NCI-H2081 (cell line): ENCODE measurements at regions not wholly inside any gene's neighbourhood (a gene's known extent, or its start where the extent isn't known, plus 50 kb on each side); places are given as distances from the start of the nearest gene placed in this dataset.
A peak's percentile ranks its signal among the peaks of the same experiment; 100 is the strongest.
"Not testable (repeated sequence)": the region's sequence is repeated elsewhere in the genome, so short reads cannot be mapped to it uniquely, and the experiment has no call there.

ENCODE experiments used
- DNase-seq, 2 experiments: peaks; one replicate each; lab custom pipeline; 2025; lab: John Stamatoyannopoulos, UW

DNA sequence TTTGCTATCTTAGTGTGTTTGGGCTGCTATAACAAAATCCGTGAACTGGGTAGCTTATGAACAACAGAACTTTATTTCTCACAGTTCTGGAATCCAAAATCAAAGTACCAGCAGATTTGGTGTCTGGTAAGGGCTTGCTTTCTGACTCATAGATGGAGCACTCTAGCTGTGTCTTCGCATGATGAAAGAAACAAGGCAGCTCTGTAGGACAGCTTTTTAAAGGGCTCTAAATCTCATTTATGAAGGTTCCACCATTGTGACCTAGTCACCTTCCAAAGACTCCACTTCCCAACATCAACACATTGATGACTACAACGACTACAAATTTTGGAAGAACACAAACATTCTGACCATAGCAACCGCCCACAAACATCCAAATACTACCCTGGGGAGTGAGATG lies 158.6 kb upstream of the LCORL start:
- DNase-seq, result no peak

DNA sequence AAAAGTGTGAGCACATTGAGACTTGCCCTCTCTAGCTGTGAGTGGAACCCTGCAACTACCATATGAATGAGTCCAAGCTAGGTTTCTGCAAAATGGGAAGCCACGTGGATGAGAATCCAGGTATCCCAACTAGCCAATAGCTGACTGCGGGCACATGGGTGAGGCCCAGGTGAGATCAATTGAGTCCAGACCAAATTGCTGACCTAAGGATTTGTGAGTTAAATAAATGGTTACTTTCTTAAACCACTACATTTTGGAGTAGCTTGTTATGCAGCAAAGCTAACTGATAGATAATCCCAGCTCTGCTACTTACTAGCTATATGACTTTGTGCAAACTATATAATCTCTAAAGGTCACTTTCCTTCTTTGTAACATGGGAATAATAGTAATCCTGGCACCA lies 150.3 kb upstream of the LCORL start:
- no peak for DNase-seq

DNA sequence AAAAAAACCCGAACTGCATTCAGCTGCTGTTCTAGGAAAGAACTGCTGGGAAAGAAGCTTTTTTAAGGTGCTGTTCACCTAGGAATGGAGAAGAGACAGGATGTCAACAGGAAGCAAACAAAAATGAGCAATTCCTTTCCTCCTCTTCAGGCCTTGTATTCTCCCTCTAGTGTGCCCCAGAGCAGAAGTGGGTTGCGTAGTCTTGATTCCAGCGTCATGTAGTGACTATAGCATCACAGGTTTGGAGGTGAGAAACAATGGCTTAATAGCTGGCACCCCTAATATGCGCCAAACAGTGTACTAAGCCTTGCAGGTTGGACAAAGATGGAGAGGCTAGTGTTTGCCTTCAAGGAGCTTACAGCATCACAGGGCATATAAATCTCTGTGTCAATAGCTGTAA lies 146.3 kb upstream of the LCORL start:
- no peak for DNase-seq

DNA sequence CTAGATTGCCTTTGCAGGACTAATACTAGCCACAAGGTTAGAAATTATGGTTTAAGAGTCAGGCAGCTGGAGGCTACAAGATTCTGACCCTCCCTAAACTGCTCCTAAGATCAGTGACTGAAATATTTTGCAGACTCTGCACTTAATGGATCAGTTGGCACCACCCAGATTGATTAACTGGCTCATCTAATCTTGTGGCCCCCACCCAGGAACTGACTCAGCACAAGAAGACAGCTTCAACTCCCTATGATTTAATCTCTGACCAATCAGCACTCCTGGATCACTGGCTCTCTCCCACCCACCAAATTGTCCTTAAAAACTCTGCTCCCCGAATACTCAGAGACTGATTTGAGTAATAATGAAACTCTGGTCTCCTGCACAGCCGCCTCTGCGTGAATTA lies 145.4 kb upstream of the LCORL start:
- DNase-seq, result no peak

DNA sequence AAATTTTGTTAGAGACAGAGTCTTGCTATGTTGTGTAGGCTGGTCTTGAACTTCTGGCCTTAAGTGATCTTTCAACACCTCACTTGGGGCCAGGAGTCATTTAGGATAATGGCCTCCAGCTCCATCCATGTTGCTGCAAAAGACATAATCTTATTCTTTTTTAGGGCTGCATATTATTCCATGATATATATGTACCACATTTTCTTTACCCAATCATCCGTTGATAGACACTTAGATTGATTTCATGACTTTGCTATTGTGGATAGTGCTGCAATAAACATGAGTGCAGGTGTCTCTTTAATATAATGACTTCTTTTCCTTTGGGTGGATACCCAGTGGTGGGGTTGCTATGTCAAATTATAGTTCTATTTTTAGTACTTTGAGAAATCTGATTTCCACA lies 140.9 kb upstream of the LCORL start:
- DNase-seq, result no peak

DNA sequence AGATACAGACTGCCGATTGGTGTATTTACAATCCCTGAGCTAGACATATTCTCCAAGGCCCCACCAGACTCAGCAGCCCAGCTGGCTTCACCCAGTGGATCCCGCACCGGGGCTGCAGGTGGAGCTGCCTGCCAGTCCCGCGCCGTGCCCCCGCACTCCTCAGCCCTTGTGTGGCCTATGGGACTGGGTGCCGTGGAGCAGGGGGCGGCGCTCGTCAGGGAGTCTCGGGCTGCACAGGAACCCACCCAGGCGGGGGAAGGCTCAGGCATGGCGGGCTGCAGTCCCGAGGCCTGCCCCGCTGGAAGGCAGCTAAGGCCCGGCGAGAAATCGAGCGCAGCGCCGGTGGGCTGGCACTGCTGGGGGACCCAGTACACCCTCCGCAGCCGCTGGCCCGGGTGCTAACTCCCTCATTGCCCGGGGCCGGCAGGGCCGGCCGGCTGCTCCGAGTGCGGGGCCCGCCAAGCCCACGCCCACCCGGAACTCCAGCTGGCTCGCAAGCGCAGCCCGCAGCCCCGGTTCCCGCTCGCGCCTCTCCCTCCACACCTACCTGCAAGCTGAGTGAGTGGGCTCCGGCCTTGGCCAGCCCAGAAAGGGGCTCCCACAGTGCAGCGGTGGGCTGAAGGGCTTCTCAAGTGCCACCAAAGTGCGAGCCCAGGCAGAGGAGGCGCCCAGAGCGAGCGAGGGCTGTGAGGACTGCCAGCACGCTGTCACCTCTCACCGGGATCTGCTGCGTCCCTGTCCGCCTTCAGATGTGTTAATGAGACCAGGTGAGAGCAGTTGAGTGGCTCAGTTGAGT lies 137.8 kb upstream of the LCORL start:
- not testable (repeated sequence) for DNase-seq

DNA sequence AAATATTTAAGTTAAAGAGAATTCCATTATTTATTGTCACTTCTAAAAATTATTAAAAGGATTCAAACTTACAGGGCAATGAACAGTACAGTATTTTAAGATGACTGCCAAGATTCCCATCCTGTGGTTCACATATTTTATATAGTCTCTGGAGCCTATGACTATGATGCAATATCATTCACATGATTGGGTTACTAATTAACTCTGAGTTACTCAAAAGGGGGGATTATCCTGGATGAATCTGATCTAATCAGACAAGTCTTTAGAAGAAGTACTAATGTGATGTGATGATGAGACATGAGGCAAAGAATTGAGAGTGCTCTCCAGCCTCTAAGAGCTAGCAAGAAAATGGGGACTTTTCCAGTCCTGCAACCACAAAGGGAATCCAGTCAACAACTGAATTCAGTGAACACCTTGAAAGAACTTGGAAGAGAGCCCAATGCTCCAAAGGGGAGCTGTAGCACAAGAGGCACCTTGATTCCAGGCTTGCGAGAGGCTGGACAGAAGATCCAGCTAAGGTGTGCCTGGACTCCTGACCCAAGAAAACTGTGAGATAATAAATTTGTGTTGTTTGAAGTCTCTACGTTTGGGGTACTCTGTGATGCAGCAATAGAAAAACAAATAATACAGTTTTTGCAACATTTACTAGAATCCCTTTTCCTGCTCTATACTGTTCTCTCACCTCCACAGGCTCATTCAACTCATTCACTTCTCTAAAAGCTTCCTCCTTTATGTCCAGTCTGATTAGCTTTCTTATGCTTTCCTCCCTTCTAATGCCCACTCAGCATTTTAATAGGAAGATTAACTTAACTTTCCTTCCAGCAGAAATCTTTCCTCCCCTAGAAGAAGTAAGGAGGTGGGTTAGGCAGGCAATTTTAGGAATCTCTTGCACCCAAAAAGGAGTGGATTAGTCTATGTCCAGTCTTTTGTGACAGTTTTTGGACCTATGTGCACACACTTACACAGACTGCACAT lies 133.8 kb upstream of the LCORL start:
- peak in 1 of 2 experiments; percentile 9 for DNase-seq

DNA sequence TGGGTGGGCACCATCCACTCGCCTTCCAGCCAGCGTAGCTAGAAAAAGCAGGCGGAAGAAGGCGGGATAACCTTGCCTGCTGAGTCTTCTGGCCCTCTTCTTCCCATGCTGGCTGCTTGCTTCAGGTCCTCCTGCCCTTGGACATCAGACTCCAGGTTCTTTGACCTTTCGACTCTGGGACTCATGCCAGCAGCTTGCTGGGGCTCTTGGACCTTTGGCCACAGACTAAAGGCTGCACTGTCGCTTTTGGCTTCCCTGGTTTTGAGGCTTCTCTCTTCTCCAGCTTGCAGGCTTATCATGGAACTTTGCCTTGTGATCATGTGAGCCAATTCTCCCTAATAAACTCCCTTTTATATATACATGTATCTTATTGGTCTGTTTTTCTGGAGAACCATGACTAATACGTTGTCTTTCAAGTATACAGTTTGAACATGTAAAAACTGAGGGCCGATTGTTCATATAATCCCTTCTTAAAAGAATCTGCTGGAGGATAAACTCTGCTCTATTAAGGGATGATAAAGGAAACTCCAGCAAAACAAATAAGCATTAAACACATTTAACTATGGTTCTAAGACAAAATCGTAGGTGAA lies 116.6 kb upstream of the LCORL start:
- no peak for DNase-seq

DNA sequence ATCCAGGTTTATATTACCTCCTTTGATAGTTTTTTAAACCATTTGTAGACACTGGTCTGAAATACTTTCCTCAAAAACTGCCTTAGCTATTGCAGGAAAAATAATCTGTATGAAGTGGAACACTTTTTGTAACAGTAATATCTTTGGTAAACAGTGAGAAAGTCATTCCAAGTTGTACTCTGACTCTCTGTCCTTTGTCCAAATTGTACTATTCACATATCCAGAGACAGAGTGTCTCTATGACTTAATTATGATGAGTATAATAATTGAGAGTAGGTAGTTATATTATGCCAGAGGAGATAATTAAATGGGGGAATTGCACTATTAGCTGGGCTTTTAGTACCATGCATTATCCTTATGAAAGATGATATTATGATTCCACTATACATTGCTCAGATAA lies 112.6 kb upstream of the LCORL start:
- DNase-seq, result peak in 1 of 2 experiments; percentile 32

DNA sequence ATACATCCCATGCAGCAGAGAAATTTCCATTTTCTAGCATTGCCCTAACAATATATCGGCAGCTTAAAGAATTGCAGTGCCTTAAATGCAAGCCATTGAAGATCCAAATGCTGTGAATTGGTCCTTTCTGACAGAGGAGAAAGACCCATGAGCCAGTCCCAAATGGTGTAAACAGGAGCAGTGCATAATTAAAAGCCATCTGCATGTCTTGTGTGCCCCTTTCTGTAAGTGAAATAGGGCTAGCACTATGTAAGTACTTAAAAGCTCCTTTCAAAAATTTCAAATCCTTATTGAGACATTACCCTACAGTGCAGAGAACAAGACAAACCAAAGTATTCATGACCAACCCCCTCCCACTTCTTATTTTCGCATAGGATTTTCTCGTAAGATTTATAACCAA lies 108.7 kb upstream of the LCORL start:
- DNase-seq, result no peak

DNA sequence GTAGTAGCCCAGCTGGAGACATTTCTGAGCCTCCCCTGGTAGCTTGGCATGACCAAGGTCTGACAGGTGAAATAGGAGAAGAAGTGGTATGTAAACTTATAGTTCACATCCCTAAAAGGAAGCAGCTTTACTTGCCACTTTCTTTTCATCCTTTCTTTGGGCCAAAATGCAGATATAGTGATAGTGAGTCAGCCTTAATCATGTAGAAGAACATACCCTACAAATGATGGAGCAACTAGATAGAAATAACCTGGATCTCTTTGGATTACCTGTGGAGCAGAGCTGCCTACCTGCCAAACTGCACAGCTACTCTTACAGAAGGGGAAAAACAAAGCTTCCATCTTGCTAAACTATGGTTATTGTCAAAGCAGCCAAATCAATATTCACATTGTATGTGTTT lies 106.7 kb upstream of the LCORL start:
- no peak for DNase-seq

DNA sequence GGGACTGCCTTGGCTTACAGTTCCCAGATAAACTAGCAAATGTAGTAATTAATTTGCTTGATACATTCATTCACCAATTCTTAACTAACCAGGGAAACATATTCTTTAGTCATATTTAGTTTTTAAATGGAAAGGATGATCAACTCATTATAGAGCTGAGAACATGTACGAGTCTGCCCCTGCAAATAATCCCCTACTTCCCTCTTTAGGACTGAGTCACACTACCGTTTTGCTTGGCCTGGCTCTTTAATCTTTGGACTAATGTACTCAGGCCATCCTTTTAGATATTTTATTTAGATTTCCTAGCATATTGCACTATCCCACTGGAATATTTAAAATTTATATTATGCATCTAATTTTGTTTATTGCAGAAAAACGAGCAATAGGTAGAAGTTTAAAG lies 105.5 kb upstream of the LCORL start:
- no peak for DNase-seq

DNA sequence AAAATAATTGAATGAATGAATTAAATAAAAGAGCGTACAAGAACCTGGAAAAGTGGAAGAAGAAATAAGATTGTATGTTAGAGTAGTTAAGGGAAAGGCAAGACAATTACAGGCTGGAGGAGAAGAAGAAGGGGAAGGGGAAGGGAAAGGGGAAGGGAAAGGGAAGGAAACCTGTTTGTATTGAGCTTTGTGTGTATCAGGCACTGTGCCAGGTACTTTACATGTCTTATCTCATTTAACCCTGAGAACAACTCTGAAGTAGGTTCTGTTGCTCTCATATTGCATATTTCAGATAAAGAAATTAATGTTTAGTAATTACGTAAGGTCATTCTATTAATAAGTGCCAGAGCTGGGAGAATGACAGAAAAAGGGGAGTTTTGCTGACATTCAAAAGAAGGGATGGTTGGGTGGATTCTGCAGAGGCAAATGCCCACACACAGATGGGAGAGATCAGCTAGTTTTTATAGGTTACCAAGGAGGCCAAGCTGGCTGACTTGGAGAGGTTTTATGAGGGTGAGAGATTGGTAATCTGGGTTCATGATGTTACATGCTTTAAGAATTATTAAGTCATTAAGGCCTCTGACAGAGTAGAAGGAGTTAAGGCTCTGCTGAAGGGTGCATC lies 92.3 kb upstream of the LCORL start:
- no peak for DNase-seq

DNA sequence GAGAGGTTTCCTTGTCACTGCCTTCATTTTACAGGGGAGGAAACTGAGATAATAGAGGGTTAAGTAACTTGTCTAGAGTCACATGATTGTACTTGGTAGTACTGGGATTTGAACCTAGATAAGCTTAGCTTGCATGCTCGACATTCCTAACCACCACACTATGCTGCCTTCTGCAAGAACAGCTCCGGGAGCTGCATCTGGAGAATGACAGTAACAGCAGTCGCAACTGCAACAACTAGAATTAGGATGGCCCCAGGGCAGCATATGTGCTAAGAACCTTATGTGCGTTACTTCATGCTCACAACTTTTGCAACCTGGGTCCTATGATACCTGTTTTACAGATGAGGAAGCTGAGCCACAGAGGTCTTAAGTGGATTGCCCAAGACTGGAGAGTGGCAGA lies 89.5 kb upstream of the LCORL start:
- DNase-seq, result no peak

DNA sequence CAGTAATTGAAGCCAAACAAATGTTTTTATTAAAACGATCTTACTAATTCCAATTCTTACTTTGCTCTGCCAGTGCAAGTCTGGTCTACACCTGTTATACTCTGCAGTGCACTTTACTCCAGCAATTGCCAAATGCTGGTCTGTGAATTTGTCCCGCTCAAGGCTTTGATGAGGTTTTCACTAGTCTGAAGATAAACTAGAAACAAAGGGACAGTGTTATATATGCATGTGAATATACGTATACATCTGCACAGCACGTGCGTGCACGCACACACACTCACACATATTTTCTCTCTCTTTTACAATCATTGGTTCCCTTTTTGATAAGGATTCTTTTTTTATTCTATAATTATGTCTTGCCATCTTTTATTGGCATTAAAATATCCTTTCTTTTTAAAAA lies 88.5 kb upstream of the LCORL start:
- DNase-seq, result no peak

DNA sequence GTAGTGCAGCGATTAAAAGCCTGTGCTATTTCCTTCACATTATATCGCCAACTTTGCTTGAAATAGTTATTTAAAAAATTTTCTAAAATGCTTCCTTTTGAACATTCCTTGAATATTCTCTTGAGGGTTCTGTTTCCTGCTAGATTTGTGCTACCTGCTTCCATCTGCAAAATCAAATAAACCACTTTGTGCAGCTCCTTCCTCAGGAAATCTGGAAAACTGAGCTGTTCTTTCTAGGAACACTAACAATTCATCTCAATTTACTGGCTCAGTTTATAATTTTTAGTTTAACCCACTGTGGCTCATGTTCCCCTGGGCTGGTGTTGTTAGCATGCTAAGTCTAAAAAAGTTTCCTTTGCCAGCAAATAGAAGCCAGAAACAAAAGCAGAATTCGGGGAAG lies 88.1 kb upstream of the LCORL start:
- DNase-seq, result no peak

DNA sequence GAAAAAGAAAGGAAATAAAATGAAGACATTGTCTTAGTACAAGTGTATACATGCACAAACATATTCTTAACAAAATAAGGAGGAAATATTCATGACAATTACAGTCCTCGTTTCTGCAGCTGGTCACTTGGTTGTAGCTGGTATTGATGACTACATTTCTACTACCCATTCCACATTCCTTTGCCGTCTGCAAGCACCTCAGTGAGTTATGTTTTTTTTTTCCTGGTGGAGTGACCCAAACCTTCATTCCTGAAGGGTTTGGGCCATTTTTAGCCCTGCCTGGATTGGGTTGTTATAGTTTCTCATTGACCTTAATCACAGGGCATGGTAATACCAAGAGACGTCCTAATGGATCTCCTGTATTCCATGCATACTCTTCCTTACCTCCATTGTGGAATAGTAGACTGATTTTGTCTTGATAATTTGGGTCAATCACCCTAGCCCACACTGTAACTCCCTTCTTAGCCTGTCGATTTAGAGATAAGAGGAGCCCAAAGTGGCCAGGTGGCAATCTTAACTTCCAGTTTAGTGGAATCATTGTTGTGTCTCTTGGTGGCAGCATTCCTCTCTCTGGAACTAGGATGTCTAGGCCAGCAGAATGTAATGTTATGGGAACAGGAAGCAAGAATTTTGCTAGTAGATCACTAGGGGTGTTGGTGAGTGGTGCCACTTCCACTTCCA lies 86.4 kb upstream of the LCORL start:
- DNase-seq, result not testable (repeated sequence)

DNA sequence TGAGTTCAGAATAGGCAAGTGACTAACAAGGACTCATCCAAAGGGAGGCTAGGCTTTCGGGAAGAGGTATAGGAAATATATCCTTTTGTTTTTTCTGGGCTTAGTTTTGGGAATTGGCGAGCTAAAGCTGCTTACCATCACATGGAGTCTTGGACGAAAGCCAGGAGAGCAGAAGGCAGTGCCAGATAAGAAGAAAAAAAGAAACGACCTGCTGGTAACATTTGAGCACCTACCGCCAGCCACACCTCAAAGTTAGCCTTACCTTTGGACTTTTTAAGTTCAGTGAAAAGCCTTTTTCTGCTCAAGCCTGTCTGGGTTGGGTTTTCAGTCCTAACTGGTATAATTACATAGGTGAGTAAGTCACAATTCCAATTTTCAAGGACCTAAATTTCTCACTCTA lies 85.1 kb upstream of the LCORL start:
- DNase-seq, result peak in 1 of 2 experiments; percentile 19

DNA sequence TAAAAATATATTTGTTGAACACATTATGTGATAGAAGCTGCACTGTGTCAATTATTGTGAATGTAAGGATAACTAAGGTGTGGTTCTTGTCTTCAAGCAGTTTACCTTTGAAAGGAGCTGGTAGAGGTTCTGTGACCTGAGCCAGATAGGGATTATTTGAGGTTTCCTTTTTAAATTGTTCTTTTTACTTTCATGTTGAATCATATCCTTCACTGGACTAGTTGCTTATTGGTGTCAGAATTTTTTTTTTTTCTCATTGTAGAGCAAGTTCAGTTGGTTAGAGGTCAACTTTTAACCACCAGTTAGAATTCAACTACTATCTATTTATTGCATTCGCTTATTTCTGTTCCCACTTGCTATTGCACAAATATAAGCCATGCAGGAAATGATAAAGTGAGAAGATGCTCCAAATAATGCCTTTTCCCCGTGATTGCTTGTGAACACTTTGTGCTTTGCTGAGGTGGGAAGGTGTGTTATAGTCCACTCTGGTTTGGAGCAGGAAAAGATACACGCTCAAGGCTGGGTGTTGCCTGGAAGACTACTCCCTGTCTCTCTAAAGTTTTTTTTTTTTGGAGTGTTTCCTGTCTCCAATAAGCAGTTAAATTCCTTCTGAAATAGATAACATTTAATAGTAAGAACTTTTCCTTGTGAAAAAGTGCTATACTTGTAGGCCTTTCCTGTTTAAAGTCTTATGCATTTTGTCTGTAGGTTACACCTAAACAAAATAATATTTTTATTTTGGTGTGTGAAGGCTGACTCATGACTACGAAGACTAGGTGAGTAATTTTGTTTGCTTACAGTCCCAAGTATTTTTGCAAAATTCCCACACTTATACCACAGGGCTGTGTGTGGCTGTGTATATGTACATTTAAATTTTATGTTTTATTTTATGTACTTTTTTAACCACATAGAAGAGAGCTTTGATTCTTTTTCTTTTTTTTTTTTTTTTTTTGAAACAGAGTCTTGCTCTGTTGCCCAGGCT lies 83.8 kb upstream of the LCORL start:
- no peak for DNase-seq

DNA sequence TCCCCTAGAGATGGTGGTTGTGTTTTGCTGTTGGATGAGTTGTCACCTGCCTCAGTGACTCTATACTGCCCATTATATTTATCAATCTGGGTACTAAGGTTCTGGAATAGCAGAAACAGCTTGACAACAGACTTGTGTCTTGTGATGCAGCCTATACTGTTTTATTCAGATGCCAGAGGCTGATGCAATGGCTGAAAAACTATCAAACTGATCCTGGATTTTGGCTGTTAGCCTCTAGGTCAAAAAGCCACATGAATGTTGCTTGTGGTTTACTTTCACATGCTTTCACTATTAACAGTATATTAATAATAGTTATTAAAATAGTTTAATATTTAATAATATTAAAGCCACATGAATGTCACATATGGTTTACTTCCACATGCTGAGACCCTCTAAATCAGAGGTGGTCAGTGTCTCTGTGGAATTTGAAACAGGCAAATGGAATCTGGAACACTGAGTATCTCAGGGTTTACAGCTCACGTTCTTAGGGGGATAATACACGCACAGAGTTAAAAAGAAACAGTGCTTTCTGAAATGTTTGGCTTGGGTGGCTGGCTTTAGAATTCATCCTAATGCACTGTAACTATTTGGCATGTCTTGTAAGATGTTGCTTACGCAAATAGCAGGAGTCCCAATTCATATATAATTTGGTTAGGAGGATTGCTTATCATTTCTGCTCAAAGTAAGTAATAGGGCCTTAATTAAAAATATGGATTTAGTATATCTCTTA lies 82.5 kb upstream of the LCORL start:
- no peak for DNase-seq
